AG04449 (cell line): ENCODE measurements at regions not wholly inside any gene's neighbourhood (a gene's known extent, or its start where the extent isn't known, plus 50 kb on each side); places are given as distances from the start of the nearest gene placed in this dataset.

Source experiments
- CTCF ChIA-PET: fragments of 350-600 bp; formaldehyde crosslinking; extraction: SDS; loops from one replicate; lab custom pipeline; 2021; ENCODE audit warnings: antibody characterized with exemption; lab: Yijun Ruan, JAX
- POLR2A ChIA-PET: fragments of 400-600, 350-600 bp; formaldehyde crosslinking; extraction: SDS; loops from one replicate; lab custom pipeline; 2020; ENCODE audit warnings: antibody characterized with exemption, inconsistent platforms; lab: Yijun Ruan, JAX
- DNase-seq: peaks from one replicate; pipeline ENCODE4 v3.0.0-alpha.2; 2010; ENCODE audit warnings: low read depth, low spot score
- H3K4me3 ChIP-seq: 2 replicates; pipeline ENCODE4 v1.5.1; 2011; ENCODE audit warnings: low read depth, mild to moderate bottlenecking, control low read depth, low read length
- TF ChIP-seq, protein P1 (sequence below): IDR thresholded peaks from one replicate; pipeline ENCODE4 v1.5.1; 2011; ENCODE audit warnings: mild to moderate bottlenecking, moderate library complexity, low read length, control low read depth, inconsistent platforms; ENCODE audit not compliant: insufficient read depth; ENCODE audit errors: missing control alignments

DNA sequence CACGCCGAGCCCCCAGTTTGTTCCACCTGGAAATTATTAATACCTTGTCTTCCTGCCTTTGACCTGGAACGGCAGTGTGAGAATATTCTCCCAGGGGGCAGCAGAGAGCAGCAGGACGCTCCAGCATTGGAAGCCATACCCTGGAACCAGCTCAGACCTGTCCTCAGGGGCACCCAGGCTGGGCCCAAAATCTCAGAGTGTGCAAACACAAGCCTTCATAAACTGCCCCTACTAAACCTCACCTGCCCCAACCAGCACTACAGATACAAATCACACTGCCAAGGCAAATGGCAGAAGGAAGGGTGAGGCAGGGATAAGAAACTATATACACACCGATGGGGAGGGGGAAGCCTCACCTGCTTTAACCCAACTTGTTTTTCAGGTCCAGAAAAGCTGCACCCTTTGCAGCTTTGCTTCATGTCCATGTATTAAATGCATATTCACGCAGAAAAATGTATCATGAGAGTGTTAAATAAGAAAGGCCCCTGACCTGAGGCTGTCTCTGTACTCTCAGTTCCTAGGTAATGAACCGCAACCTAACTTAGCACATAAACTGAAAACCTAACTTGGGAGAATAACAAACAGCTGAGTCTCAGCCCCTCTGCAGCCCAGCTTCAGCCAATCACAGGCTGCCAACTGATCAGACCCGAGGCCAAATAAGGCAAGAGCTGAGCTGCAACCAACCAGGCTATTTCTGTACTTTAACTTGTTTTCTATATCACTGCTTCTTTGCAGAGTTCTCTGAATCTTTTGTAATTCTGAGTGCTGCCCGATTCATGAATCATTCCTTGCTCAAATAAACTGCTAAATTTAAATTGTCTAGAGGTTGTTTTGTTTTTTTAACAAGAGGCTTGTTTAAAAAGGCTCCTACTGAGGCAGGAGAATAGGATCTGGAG lies 130.1 kb downstream of the SPTSSA start:
- ChIA-PET CTCF (interaction anchor here (0.6 to 2.7 kb wide), 25 partner anchors 9 to 223 kb away, joined by 3 to 29 read pairs (median 4); no protein-coding TSS in a partner anchor), POLR2A (interaction anchor here (0.5 to 1.2 kb wide), 2 partner anchors 201 to 223 kb away, joined by 3 read pairs; no protein-coding TSS in a partner anchor)
- DNase-seq: no peak
- TF ChIP-seq, protein P1, sequence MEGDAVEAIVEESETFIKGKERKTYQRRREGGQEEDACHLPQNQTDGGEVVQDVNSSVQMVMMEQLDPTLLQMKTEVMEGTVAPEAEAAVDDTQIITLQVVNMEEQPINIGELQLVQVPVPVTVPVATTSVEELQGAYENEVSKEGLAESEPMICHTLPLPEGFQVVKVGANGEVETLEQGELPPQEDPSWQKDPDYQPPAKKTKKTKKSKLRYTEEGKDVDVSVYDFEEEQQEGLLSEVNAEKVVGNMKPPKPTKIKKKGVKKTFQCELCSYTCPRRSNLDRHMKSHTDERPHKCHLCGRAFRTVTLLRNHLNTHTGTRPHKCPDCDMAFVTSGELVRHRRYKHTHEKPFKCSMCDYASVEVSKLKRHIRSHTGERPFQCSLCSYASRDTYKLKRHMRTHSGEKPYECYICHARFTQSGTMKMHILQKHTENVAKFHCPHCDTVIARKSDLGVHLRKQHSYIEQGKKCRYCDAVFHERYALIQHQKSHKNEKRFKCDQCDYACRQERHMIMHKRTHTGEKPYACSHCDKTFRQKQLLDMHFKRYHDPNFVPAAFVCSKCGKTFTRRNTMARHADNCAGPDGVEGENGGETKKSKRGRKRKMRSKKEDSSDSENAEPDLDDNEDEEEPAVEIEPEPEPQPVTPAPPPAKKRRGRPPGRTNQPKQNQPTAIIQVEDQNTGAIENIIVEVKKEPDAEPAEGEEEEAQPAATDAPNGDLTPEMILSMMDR: peak; percentile 74
- no peak overlapping the region for H3K4me3 ChIP-seq

DNA sequence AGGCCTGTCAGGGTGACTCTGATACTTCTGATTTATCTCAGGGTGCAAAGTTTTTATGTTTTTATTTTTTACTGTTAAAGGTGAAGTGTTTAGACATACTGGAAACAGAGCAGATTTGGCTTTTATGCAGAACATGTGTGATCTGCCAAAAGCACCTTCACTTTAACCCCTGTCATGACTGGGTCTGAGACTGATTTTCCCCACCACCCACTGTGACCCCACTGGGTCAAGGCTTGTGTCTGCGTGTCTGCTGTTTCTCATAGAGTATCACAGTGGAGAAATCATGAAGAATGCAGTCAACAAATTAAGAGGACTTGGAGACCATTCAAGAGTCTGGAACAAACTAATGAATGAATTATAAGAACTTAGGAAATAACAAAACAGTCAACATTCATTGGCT lies 131.2 kb downstream of the SPTSSA start:
- no peak for DNase-seq
- TF ChIP-seq, protein P1: no peak
- CTCF ChIA-PET: interaction anchor here (1.5 to 2.7 kb wide), 10 partner anchors 8 to 206 kb away, joined by 3 to 29 read pairs (median 8); no protein-coding TSS in a partner anchor
- H3K4me3 ChIP-seq: no peak overlapping the region
- POLR2A ChIA-PET: interaction anchor here (1.2 kb wide), 1 partner anchor 224 kb away, joined by 3 read pairs; no protein-coding TSS in a partner anchor

DNA sequence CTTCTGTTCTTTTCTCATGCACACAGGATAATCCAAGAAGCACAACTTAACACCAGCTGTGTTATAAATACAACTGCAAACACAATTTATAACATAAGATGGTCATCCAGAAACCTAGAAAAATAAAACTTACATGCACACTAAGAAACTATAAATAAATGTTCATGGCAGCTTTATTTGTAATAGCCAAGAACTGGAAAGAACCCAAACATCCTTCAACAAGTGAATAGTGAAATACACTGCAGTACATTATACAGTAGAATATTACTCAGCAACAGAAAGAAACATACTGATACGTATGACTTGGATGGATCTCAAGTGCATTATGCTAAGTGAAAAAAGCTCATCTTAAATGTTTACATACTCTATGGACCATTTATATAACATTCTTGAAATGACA lies 132.7 kb downstream of the SPTSSA start:
- TF ChIP-seq, protein P1: no peak
- no peak for DNase-seq
- ChIA-PET POLR2A (interaction anchor here (0.5 kb wide), 1 partner anchor 285 kb away, joined by 3 read pairs; no protein-coding TSS in a partner anchor), CTCF (interaction anchor here (0.7 to 1.8 kb wide), 7 partner anchors 9 to 233 kb away, joined by 3 to 10 read pairs (median 4); no protein-coding TSS in a partner anchor)
- H3K4me3 ChIP-seq: no peak overlapping the region

DNA sequence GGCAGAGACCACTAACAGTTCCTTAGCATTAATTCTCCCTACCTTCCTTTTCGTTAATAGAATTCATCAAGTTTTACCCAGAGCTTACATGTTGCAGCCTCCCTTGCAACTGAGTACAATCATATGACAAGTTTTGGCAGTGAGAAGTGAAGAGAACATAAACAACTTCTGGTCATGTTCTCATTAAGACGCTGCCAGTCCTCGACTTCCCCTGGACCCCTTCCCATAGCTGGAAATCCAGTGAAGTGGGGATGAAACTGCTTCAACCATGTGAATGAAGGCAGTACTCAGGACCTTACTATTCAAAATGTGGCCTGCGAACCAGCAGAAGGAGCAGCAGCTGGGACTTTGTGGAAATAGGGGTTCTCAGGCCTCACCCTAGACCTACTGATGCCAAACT lies 133.9 kb downstream of the SPTSSA start:
- H3K4me3 ChIP-seq: no peak overlapping the region
- ChIA-PET POLR2A (no interaction called here), CTCF (interaction anchor here (0.8 to 1.8 kb wide), 8 partner anchors 9 to 226 kb away, joined by 3 to 10 read pairs (median 4); no protein-coding TSS in a partner anchor)
- no peak for DNase-seq
- TF ChIP-seq, protein P1: no peak

DNA sequence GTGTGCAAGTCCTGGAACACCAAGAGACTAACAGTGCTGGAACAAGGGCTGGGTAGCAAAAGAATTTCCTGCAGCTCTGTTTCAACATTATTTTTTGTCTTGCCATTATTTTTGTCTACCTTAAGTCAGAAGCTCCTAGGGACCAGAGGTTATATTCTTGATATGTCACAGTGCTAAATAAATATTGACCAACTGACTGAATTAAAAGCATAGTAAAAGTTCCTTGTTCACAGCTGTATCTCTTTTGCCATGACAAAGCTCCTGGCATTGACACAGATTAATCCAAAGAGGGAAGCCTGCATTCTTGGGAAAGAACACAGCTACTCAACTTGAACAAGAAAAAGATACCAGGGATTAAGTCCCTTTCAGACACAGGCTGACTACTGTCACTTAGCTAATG lies 136.5 kb downstream of the SPTSSA start:
- no peak for DNase-seq
- H3K4me3 ChIP-seq: no peak overlapping the region
- ChIA-PET CTCF (interaction anchor here (0.9 to 5.1 kb wide), 13 partner anchors 9 to 212 kb away, joined by 3 to 48 read pairs (median 4); no protein-coding TSS in a partner anchor), POLR2A (no interaction called here)
- TF ChIP-seq, protein P1: no peak

DNA sequence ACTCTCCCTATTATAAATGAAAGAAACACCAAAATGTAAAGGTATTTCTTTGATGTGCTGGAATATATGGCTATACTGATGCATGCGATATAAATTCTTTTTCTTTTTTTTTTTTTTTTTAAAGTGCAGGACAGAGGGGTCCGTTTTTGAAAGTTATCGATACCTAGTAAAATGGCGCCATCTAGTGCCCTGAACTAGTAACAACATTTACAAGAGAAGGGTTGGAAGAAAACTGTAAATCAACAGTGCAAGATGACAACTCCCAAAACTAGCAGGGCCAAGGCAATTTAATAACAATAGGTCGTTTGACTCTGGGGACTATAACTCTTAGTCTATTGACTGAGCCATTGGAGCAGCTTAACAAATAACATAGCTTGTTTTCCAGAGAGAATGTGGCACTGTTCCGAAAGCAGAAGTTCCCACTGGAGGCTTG lies 137.7 kb downstream of the SPTSSA start:
- DNase-seq: no peak

More for the DNA sequence above, 137.7 kb downstream of the SPTSSA start:
- no peak overlapping the region for H3K4me3 ChIP-seq
- TF ChIP-seq, protein P1: peak; percentile 46
- ChIA-PET POLR2A (no interaction called here), CTCF (interaction anchor here (0.7 to 5.1 kb wide), 24 partner anchors 8 to 532 kb away, joined by 3 to 48 read pairs (median 4); no protein-coding TSS in a partner anchor)
